ENCODE measurements at regions not wholly inside any gene's neighbourhood (a gene's known extent, or its start where the extent isn't known, plus 50 kb on each side); places are given as distances from the start of the nearest gene placed in this dataset.

DNA sequence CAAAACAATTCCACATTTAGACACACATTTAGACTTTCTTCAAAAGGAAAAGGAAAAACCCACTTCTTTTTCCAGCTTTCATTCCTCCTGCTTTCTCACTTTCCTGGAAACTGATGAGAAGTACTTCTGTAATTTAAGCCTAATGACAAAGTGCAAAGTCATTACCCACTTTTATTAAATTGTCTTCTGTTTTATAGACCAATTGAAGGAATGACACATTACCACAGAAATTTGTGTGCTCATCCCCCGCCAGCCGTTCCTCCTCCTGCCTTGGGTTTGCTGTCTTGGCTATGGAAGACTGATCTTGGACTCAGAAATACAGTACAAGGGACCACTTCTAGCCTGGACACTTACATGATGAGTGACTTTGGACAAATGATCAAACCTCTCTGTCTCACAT lies 717.8 kb downstream of the SORCS3 start:
- TF ChIP-seq, protein P1, sequence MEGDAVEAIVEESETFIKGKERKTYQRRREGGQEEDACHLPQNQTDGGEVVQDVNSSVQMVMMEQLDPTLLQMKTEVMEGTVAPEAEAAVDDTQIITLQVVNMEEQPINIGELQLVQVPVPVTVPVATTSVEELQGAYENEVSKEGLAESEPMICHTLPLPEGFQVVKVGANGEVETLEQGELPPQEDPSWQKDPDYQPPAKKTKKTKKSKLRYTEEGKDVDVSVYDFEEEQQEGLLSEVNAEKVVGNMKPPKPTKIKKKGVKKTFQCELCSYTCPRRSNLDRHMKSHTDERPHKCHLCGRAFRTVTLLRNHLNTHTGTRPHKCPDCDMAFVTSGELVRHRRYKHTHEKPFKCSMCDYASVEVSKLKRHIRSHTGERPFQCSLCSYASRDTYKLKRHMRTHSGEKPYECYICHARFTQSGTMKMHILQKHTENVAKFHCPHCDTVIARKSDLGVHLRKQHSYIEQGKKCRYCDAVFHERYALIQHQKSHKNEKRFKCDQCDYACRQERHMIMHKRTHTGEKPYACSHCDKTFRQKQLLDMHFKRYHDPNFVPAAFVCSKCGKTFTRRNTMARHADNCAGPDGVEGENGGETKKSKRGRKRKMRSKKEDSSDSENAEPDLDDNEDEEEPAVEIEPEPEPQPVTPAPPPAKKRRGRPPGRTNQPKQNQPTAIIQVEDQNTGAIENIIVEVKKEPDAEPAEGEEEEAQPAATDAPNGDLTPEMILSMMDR (IDR thresholded peaks at IDR 0.05; ENCODE audit: control extremely low read depth in 1 of 3, insufficient read depth in 1 of 3, low read depth in 1 of 3, low read length in 3 of 3) = no peak
- TF ChIP-seq POLR2A (IDR thresholded peaks at IDR 0.05; ENCODE audit: control extremely low read depth in 1 of 2, low read depth in 2 of 2, low read length in 2 of 2) (no peak), EP300 (IDR thresholded peaks at IDR 0.05; ENCODE audit: borderline replicate concordance in 1 of 2, low read depth in 2 of 2, low read length in 2 of 2) (no peak), YY1 (IDR thresholded peaks at IDR 0.05; ENCODE audit: low read depth, low read length) (no peak), MAFK (IDR thresholded peaks at IDR 0.05; ENCODE audit: low read depth, low read length) (no peak), JUND (IDR thresholded peaks at IDR 0.05; ENCODE audit: low read length) (no peak)
